ENCODE measurements at regions not wholly inside any gene's neighbourhood (a gene's known extent, or its start where the extent isn't known, plus 50 kb on each side); places are given as distances from the start of the nearest gene placed in this dataset.

DNA sequence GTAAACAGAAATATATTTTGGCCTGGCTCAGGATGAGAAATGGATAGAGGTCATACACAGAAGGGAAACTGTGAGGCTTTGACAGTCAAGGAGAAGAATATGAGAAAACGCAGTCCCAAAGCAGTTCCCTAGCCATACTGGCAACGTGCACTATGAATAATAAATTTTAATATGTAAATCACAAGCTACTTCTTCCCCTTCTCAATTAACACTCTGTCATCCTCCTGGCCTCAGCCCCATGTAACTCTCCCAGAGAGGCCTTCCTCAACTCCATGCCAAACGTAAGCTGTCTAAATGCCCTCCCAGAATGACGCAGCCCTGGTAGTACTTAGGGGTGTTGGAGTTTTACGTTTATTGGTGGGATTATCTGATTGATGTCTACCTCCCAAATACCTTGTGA is 732.6 kb downstream of the LIG4 start:
- Histone ChIP-seq H3K4me3 (ENCODE audit: low read length) (no peak overlapping the region), H3K36me3 (ENCODE audit: low read depth, low read length) (no peaks in the 10 kb centered on the region), H3K27ac (ENCODE audit: low read length) (no peak overlapping the region), H3K27me3 (ENCODE audit: low read length) (no peaks in the 10 kb centered on the region), H3K9ac (ENCODE audit: low read length) (no peak overlapping the region), H3K4me1 (ENCODE audit: insufficient read depth, low read length) (no peaks in the 10 kb centered on the region), H3K4me2 (ENCODE audit: low read length) (no peak overlapping the region), H3K9me3 (ENCODE audit: low read length) (no peaks in the 10 kb centered on the region), H3F3A (ENCODE audit: low read length, unreplicated experiment) (no peaks in the 10 kb centered on the region), H4K20me1 (ENCODE audit: low read length) (no peaks in the 10 kb centered on the region), H3K79me2 (ENCODE audit: low read length) (no peaks in the 10 kb centered on the region), H3K9me2 (replicated peaks; ENCODE audit: low read length) (no peaks in the 10 kb centered on the region), H2AFZ (ENCODE audit: low read length) (no peak overlapping the region)
- intact Hi-C loops (cut with micrococcal nuclease) = no loop called here
- no peak for DNase-seq
- ATAC-seq = no peak
- CTCF ChIA-PET = no interaction called here
- TF ChIP-seq EZH2 (IDR thresholded peaks at IDR 0.05; ENCODE audit: low read length, unreplicated experiment) = no peak
- no peak for TF ChIP-seq EZH2phosphoT487 (IDR thresholded peaks at IDR 0.05; ENCODE audit: borderline replicate concordance, low read length)
- TF ChIP-seq, protein P1, sequence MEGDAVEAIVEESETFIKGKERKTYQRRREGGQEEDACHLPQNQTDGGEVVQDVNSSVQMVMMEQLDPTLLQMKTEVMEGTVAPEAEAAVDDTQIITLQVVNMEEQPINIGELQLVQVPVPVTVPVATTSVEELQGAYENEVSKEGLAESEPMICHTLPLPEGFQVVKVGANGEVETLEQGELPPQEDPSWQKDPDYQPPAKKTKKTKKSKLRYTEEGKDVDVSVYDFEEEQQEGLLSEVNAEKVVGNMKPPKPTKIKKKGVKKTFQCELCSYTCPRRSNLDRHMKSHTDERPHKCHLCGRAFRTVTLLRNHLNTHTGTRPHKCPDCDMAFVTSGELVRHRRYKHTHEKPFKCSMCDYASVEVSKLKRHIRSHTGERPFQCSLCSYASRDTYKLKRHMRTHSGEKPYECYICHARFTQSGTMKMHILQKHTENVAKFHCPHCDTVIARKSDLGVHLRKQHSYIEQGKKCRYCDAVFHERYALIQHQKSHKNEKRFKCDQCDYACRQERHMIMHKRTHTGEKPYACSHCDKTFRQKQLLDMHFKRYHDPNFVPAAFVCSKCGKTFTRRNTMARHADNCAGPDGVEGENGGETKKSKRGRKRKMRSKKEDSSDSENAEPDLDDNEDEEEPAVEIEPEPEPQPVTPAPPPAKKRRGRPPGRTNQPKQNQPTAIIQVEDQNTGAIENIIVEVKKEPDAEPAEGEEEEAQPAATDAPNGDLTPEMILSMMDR (conservative IDR thresholded peaks at IDR 0.05; ENCODE audit: low read depth, low read length) = no peak
- POLR2A ChIA-PET (ENCODE audit: unreplicated experiment) = no interaction called here
- BruUV-seq (replicated peaks) = no TSS peak

DNA sequence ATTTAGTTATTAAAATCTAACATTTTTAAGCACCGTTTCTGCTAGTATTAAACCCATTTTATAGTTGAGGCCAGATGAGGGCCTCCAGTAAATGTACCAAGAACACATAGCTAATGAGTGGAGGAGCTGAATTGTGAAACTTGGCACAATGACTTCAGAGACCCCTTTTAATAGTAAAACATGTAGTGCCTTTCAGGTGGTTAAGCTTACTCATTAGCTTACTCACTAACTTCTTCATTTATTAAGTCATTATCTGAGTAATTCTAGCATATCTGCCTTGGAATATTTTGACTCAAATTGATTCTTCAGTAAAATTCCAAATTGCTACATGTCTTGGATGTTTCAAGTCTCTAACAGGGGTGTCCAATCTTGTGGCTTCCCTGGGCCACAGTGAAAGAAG is 735.2 kb downstream of the LIG4 start:
- no peaks in the 10 kb centered on the region for H3K27me3 ChIP-seq (ENCODE audit: low read length)
- H3K4me3 ChIP-seq (ENCODE audit: low read length) = no peak overlapping the region
- no peaks in the 10 kb centered on the region for H3K9me2 ChIP-seq (replicated peaks; ENCODE audit: low read length)
- POLR2A ChIA-PET (ENCODE audit: unreplicated experiment) = no interaction called here
- no peaks in the 10 kb centered on the region for H3F3A ChIP-seq (ENCODE audit: low read length, unreplicated experiment)
- no peak overlapping the region for H3K4me2 ChIP-seq (ENCODE audit: low read length)
- BruUV-seq (replicated peaks) = no TSS peak
- no peak overlapping the region for H2AFZ ChIP-seq (ENCODE audit: low read length)
- no peak overlapping the region for H3K27ac ChIP-seq (ENCODE audit: low read length)
- no peaks in the 10 kb centered on the region for H3K79me2 ChIP-seq (ENCODE audit: low read length)
- H3K9ac ChIP-seq (ENCODE audit: low read length) = no peak overlapping the region
- intact Hi-C loops (cut with micrococcal nuclease) = no loop called here
- no peaks in the 10 kb centered on the region for H3K36me3 ChIP-seq (ENCODE audit: low read depth, low read length)
- DNase-seq (no peak), ATAC-seq (no peak)
- H3K4me1 ChIP-seq (ENCODE audit: insufficient read depth, low read length) = no peaks in the 10 kb centered on the region
- H3K9me3 ChIP-seq (ENCODE audit: low read length) = no peaks in the 10 kb centered on the region
- CTCF ChIA-PET = no interaction called here
- TF ChIP-seq EZH2phosphoT487 (IDR thresholded peaks at IDR 0.05; ENCODE audit: borderline replicate concordance, low read length) = no peak
- TF ChIP-seq, protein P1 (conservative IDR thresholded peaks at IDR 0.05; ENCODE audit: low read depth, low read length) = no peak
- TF ChIP-seq EZH2 (IDR thresholded peaks at IDR 0.05; ENCODE audit: low read length, unreplicated experiment) = no peak
- H4K20me1 ChIP-seq (ENCODE audit: low read length) = no peaks in the 10 kb centered on the region

DNA sequence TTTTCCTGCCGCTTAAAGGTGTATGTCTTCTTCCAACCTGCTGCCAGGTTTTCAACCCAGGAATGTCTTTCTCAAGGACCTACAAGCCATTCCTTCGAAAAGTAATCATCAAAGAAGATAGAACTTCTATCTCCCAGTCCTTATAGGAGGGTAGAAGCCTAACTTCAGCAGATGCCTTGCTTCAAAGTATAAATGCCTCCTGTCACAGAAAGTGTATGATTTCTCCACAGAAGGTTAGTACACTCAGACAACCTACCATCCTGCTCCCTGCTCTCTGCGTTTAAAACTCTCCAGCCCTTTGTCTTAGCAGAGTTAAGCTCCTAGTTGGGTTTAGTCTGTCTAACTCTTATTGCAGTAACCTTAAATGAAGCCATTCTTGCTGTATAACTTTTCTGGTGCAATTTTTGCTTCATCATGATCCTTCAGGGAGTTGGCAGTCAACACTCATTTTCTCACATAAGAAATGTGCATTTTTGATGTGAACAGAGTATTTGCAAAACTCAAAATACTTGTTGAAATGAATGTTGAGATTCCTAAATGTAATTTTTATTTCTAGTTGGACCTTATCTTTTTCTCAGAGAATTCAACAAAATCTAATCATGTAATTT is 737.5 kb downstream of the LIG4 start:
- TF ChIP-seq EZH2phosphoT487 (IDR thresholded peaks at IDR 0.05; ENCODE audit: borderline replicate concordance, low read length) = no peak
- TF ChIP-seq EZH2 (IDR thresholded peaks at IDR 0.05; ENCODE audit: low read length, unreplicated experiment) = no peak
- TF ChIP-seq, protein P1 (conservative IDR thresholded peaks at IDR 0.05; ENCODE audit: low read depth, low read length) = no peak
- no peaks in the 10 kb centered on the region for H4K20me1 ChIP-seq (ENCODE audit: low read length)
- no peak overlapping the region for H3K9ac ChIP-seq (ENCODE audit: low read length)
- ATAC-seq = no peak
- no peaks in the 10 kb centered on the region for H3K36me3 ChIP-seq (ENCODE audit: low read depth, low read length)
- H3K79me2 ChIP-seq (ENCODE audit: low read length) = no peaks in the 10 kb centered on the region
- intact Hi-C loops (cut with micrococcal nuclease) = no loop called here
- no TSS peak for BruUV-seq (replicated peaks)
- no peak overlapping the region for H2AFZ ChIP-seq (ENCODE audit: low read length)
- H3K4me2 ChIP-seq (ENCODE audit: low read length) = no peak overlapping the region
- H3K4me3 ChIP-seq (ENCODE audit: low read length) = no peak overlapping the region
- H3K27me3 ChIP-seq (ENCODE audit: low read length) = no peaks in the 10 kb centered on the region
- H3K27ac ChIP-seq (ENCODE audit: low read length) = no peak overlapping the region
- POLR2A ChIA-PET (ENCODE audit: unreplicated experiment) = no interaction called here
- no peak for DNase-seq
- no peaks in the 10 kb centered on the region for H3K9me2 ChIP-seq (replicated peaks; ENCODE audit: low read length)
- no peaks in the 10 kb centered on the region for H3K4me1 ChIP-seq (ENCODE audit: insufficient read depth, low read length)
- CTCF ChIA-PET = no interaction called here
- H3K9me3 ChIP-seq (ENCODE audit: low read length) = no peaks in the 10 kb centered on the region
- H3F3A ChIP-seq (ENCODE audit: low read length, unreplicated experiment) = no peaks in the 10 kb centered on the region

Measured in PC-3 (cell line).